Left ventricle myocardium inferior (tissue), 1 donor: ENCODE measurements at regions not wholly inside any gene's neighbourhood (a gene's known extent, or its start where the extent isn't known, plus 50 kb on each side); places are given as distances from the start of the nearest gene placed in this dataset.

Experiments
- DNase-seq: peaks from one replicate; pipeline ENCODE4 v3.0.0-alpha.2; 2020
- H3K27ac ChIP-seq: fragments of 200-600 bp; replicated peaks from 2 replicates; pipeline ENCODE4 v1.8.0; 2021
- H3K27me3 ChIP-seq: fragments of 200-600 bp; 2 replicates; pipeline ENCODE4 v1.8.0; 2021; ENCODE audit warnings: low read depth
- H3K36me3 ChIP-seq: fragments of 200-600 bp; 2 replicates; pipeline ENCODE4 v1.8.0; 2021
- H3K4me1 ChIP-seq: fragments of 200-600 bp; 2 replicates; pipeline ENCODE4 v1.8.0; 2021
- H3K4me3 ChIP-seq: fragments of 200-600 bp; 2 replicates; pipeline ENCODE4 v1.8.0; 2021; ENCODE audit warnings: mild to moderate bottlenecking, moderate library complexity
- H3K9me3 ChIP-seq: fragments of 200-600 bp; replicated peaks from 2 replicates; pipeline ENCODE4 v1.8.0; 2021
- CTCF ChIP-seq: fragments of 200-600 bp; IDR thresholded peaks from 2 replicates; pipeline ENCODE4 v1.8.0; 2021; ENCODE audit warnings: antibody characterized with exemption, mild to moderate bottlenecking, borderline replicate concordance
- intact Hi-C: fragments of 100-400 bp; cut with micrococcal nuclease; formaldehyde crosslinking; loops from one replicate; pipeline ENCODE4 v1.11.0; 2022
- donor health status: DM: no; HTN: yes; CAD: no; lungs with severe emphysema.

- TF ChIP-seq CTCF, result no peak
- Histone ChIP-seq H3K4me3 (no peak overlapping the region), H3K27ac (no peak overlapping the region), H3K27me3 (no peaks in the 10 kb centered on the region), H3K4me1 (peaks cover 5% of the 10 kb centered on the region), H3K36me3 (no peaks in the 10 kb centered on the region), H3K9me3 (no peaks in the 10 kb centered on the region)
- DNase-seq, result no peak
- intact Hi-C loops, result no loop called here
These were observed 82.2 kb upstream of the RMDN2 start for GRCh38 chr2:37842732-37843440.

GRCh38 chr2:37843556-37843955 is 81.5 kb upstream of the RMDN2 start:
- Histone ChIP-seq H3K27ac (no peak overlapping the region), H3K4me1 (no peaks in the 10 kb centered on the region), H3K27me3 (no peaks in the 10 kb centered on the region), H3K9me3 (no peaks in the 10 kb centered on the region), H3K4me3 (no peak overlapping the region), H3K36me3 (no peaks in the 10 kb centered on the region)
- intact Hi-C loops, result no loop called here
- DNase-seq, result no peak
- TF ChIP-seq CTCF, result no peak

GRCh38 chr2:37846207-37846606 is 78.9 kb upstream of the RMDN2 start:
- DNase-seq, result no peak
- H3K4me3 ChIP-seq, result no peak overlapping the region
- no peaks in the 10 kb centered on the region for H3K4me1 ChIP-seq
- intact Hi-C loops, result no loop called here
- H3K36me3 ChIP-seq, result no peaks in the 10 kb centered on the region
- no peak for TF ChIP-seq CTCF
- no peaks in the 10 kb centered on the region for H3K27me3 ChIP-seq
- no peak overlapping the region for H3K27ac ChIP-seq
- H3K9me3 ChIP-seq, result no peaks in the 10 kb centered on the region

GRCh38 chr2:37847792-37848191 is 77.3 kb upstream of the RMDN2 start:
- Histone ChIP-seq H3K36me3 (no peaks in the 10 kb centered on the region), H3K9me3 (no peaks in the 10 kb centered on the region), H3K4me3 (no peak overlapping the region), H3K27ac (no peak overlapping the region), H3K27me3 (no peaks in the 10 kb centered on the region), H3K4me1 (peaks cover 14% of the 10 kb centered on the region)
- TF ChIP-seq CTCF, result no peak
- no peak for DNase-seq
- intact Hi-C loops, result no loop called here

- no peak overlapping the region for H3K27ac ChIP-seq
- no peak overlapping the region for H3K4me3 ChIP-seq
- no peak for TF ChIP-seq CTCF
- H3K9me3 ChIP-seq, result no peaks in the 10 kb centered on the region
- no peaks in the 10 kb centered on the region for H3K36me3 ChIP-seq
- intact Hi-C loops, result no loop called here
- DNase-seq, result no peak
- H3K4me1 ChIP-seq, result peaks cover 14% of the 10 kb centered on the region
- no peaks in the 10 kb centered on the region for H3K27me3 ChIP-seq
These were observed 76.6 kb upstream of the RMDN2 start for GRCh38 chr2:37848451-37848850.

GRCh38 chr2:37849911-37850310 is 75.2 kb upstream of the RMDN2 start:
- intact Hi-C loops, result no loop called here
- Histone ChIP-seq H3K4me1 (peaks cover 25% of the 10 kb centered on the region), H3K4me3 (no peak overlapping the region), H3K27ac (no peak overlapping the region), H3K9me3 (no peaks in the 10 kb centered on the region), H3K27me3 (no peaks in the 10 kb centered on the region), H3K36me3 (no peaks in the 10 kb centered on the region)
- no peak for DNase-seq
- TF ChIP-seq CTCF, result no peak
